GM12878 (cell line): ENCODE measurements at regions not wholly inside any gene's neighbourhood (a gene's known extent, or its start where the extent isn't known, plus 50 kb on each side); places are given as distances from the start of the nearest gene placed in this dataset.

Experiments
- ATAC-seq: fragments of 200-7000 bp; cut with Tn5 transposase; 3 replicates; pipeline ENCODE4 v1.9.1; 2020; ENCODE audit warnings: mild to moderate bottlenecking, moderate library complexity
- BruUV-seq: library from RNA; stranded (reverse); fragments of 400-500 nt; replicated peaks from 2 replicates; lab custom pipeline; 2021; lab: Mats Ljungman, UMichigan
- CTCF ChIA-PET: fragments of 300-600 bp; sonication (Branson Sonifier 250); formaldehyde crosslinking; extraction: SDS; loops from one replicate; lab custom pipeline; 2021; ENCODE audit warnings: inconsistent platforms; lab: Yijun Ruan, JAX
- POLR2A ChIA-PET: fragments of 350-600 bp; formaldehyde crosslinking; extraction: SDS; loops from one replicate; lab custom pipeline; 2021; ENCODE audit warnings: inconsistent platforms; lab: Charles Lee
- RAD21 ChIA-PET: fragments of 300-600 bp; sonication (Branson Sonifier 250); formaldehyde crosslinking; loops from one replicate; lab custom pipeline; 2023; ENCODE audit warnings: antibody characterized with exemption; ENCODE audit not compliant: unreplicated experiment; lab: Charles Lee
- SMC1A ChIA-PET: fragments of 300-600 bp; sonication (Branson Sonifier 250); formaldehyde crosslinking; loops from one replicate; lab custom pipeline; 2023; ENCODE audit not compliant: unreplicated experiment, uncharacterized antibody; lab: Charles Lee
- DNase-seq: peaks from one replicate; pipeline ENCODE4 v3.0.0-alpha.2; 2011; ENCODE audit warnings: low read depth, low spot score
- FAIRE-seq: peaks from 3 replicates; lab custom pipeline; 2011; peaks lifted over from hg19 to GRCh38; lab: Jason Lieb, UNC
- H2AFZ ChIP-seq: 2 replicates; pipeline ENCODE4 v1.6.0; 2011; ENCODE audit warnings: low read depth, low read length, control low read depth; ENCODE audit not compliant: control insufficient read depth
- H3K27ac ChIP-seq: 2 replicates; pipeline ENCODE4 v1.5.1; 2011; ENCODE audit warnings: control low read depth; ENCODE audit not compliant: control insufficient read depth, insufficient read depth
- H3K27me3 ChIP-seq, 2 experiments: replicated peaks in 1 of 2; 2 replicates each; pipeline versions ENCODE4 v1.6.0 to v1.6.1; 2011; ENCODE audit warnings: low read length in 1 of 2; ENCODE audit not compliant: control insufficient read depth in 2 of 2, insufficient read depth in 2 of 2
- H3K36me3 ChIP-seq, 2 experiments: 2 replicates each; pipeline ENCODE4 v1.5.1; 2011; ENCODE audit warnings: low read length in 1 of 2; ENCODE audit not compliant: control insufficient read depth in 2 of 2, insufficient read depth in 2 of 2
- H3K4me1 ChIP-seq: 2 replicates; pipeline ENCODE4 v1.6.1; 2011; ENCODE audit warnings: mild to moderate bottlenecking, low read length, moderate library complexity, mixed read lengths; ENCODE audit not compliant: control insufficient read depth, insufficient read depth
- H3K4me2 ChIP-seq: 2 replicates; pipeline ENCODE4 v1.6.0; 2011; ENCODE audit warnings: control low read depth; ENCODE audit not compliant: control insufficient read depth, insufficient read depth
- H3K4me3 ChIP-seq: fragments of 200-600 bp; sonication (generic); 2 replicates; pipeline ENCODE4 v1.5.1; 2016
- H3K79me2 ChIP-seq: 2 replicates; pipeline ENCODE4 v1.6.0; 2011; ENCODE audit warnings: low read length; ENCODE audit not compliant: control insufficient read depth, insufficient read depth
- H3K9ac ChIP-seq: 2 replicates; pipeline ENCODE4 v1.8.0; 2011; ENCODE audit warnings: low read length, control low read depth, mixed read lengths; ENCODE audit not compliant: control insufficient read depth, insufficient read depth
- H3K9me3 ChIP-seq: replicated peaks from 3 replicates; pipeline ENCODE4 v1.5.1; 2011; ENCODE audit warnings: mild to moderate bottlenecking, low read length; ENCODE audit not compliant: control insufficient read depth, insufficient read depth
- H4K20me1 ChIP-seq: 2 replicates; pipeline ENCODE4 v1.6.0; 2011; ENCODE audit not compliant: control insufficient read depth, insufficient read depth
- CREB1 ChIP-seq: IDR thresholded peaks from 2 replicates; pipeline ENCODE4 v1.6.1; 2012; ENCODE audit warnings: low read depth, mild to moderate bottlenecking, inconsistent platforms
- NRF1 ChIP-seq: conservative IDR thresholded peaks from 2 replicates; pipeline ENCODE4 v1.6.1; 2011; ENCODE audit warnings: mild to moderate bottlenecking, low read depth, low read length, improper control_type of control experiment
- SREBF1 ChIP-seq: IDR thresholded peaks from 2 replicates; pipeline ENCODE4 v1.6.1; 2012; ENCODE audit warnings: mild to moderate bottlenecking, low read length
- TARDBP ChIP-seq: IDR thresholded peaks from 2 replicates; pipeline ENCODE4 v1.6.1; 2016; ENCODE audit warnings: borderline replicate concordance
- ZNF217 ChIP-seq: fragments of 450-650 bp; IDR thresholded peaks from 2 replicates; pipeline ENCODE4 v1.6.1; 2017; ENCODE audit warnings: antibody characterized with exemption, mild to moderate bottlenecking
- WGBS: methylation state at CpG from one replicate; pipeline ENCODE4 v1.1.6; 2016; ENCODE audit warnings: low lambda C conversion rate; ENCODE audit not compliant: insufficient replicate concordance, insufficient coverage; ENCODE audit errors: missing lambda C conversion rate; 5-methylcytosine and 5-hydroxymethylcytosine counted together
- in situ Hi-C: fragments of 300-500 bp; cut with MboI; formaldehyde crosslinking; loops from 9 replicates; pipeline ENCODE4 v1.14.3; 2018; ENCODE audit warnings: mixed read lengths
- intact Hi-C: fragments of 100-400 bp; cut with micrococcal nuclease; formaldehyde crosslinking; loops from one replicate; pipeline ENCODE4 v1.14.2; 2022; ENCODE audit not compliant: unreplicated experiment
- TF ChIP-seq, protein P1 (sequence below): IDR thresholded peaks from 2 replicates; pipeline ENCODE4 v1.6.1; 2011; ENCODE audit warnings: low read depth, mild to moderate bottlenecking, low read length, moderate library complexity, borderline replicate concordance; ENCODE audit errors: extremely low read depth
- TF ChIP-seq, protein P2 (sequence below): IDR thresholded peaks from 2 replicates; pipeline ENCODE4 v1.6.1; 2011; ENCODE audit warnings: borderline replicate concordance, low read depth, mild to moderate bottlenecking, moderate library complexity, mixed read lengths, low read length; ENCODE audit not compliant: insufficient read depth; ENCODE audit errors: extremely low read length
- TF ChIP-seq, protein P3 (sequence below): fragments of 450-650 bp; IDR thresholded peaks from 2 replicates; pipeline ENCODE4 v1.6.1; 2016; ENCODE audit warnings: mild to moderate bottlenecking

DNA sequence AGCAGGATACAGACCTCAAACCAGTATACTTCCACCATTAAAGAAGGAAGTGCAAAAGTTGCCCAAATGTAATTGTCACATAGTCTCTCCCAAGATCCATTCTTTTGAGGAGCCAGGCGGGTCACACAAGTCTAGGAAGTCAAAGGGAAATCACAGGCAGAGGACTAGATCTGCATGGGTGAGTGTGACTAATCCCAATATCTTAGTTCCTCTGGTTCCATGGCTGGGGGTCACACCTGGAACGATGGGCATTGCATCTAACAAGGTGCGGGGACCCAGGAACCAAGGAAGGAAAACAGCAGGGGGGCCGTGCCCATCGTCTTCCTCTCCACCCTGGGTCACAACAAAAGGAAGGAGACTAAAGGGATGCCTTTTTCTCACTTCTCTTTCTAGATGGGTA, 1138.8 kb downstream of the XPNPEP1 start:
- Histone ChIP-seq H3K9me3 (peaks cover 2% of the 10 kb centered on the region; the same call in 1 of the 3 replicates), H3K4me3 (no peak overlapping the region), H3K4me1 (no peaks in the 10 kb centered on the region), H3K27ac (no peak overlapping the region), H3K27me3 (no peaks in the 10 kb centered on the region), H2AFZ (no peak overlapping the region), H3K36me3 (no peaks in the 10 kb centered on the region), H4K20me1 (no peaks in the 10 kb centered on the region), H3K9ac (no peak overlapping the region), H3K4me2 (no peak overlapping the region), H3K79me2 (no peaks in the 10 kb centered on the region)
- in situ Hi-C loops (no loop called here), intact Hi-C loops (loop anchor here (1.0 to 10.0 kb wide), 4 partner anchors 240 to 970 kb away; no protein-coding TSS in a partner anchor)
- ChIA-PET POLR2A (no interaction called here), CTCF (no interaction called here), RAD21 (no interaction called here), SMC1A (no interaction called here)
- FAIRE-seq (no peak), ATAC-seq (no peak), DNase-seq (no peak)
- TF ChIP-seq, protein P1, sequence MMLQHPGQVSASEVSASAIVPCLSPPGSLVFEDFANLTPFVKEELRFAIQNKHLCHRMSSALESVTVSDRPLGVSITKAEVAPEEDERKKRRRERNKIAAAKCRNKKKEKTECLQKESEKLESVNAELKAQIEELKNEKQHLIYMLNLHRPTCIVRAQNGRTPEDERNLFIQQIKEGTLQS = no peak
- TF ChIP-seq CREB1 (no peak), ZNF217 (no peak), SREBF1 (no peak), NRF1 (no peak), TARDBP (no peak)
- TF ChIP-seq, protein P2, sequence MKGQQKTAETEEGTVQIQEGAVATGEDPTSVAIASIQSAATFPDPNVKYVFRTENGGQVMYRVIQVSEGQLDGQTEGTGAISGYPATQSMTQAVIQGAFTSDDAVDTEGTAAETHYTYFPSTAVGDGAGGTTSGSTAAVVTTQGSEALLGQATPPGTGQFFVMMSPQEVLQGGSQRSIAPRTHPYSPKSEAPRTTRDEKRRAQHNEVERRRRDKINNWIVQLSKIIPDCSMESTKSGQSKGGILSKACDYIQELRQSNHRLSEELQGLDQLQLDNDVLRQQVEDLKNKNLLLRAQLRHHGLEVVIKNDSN = no peak
- TF ChIP-seq, protein P3, sequence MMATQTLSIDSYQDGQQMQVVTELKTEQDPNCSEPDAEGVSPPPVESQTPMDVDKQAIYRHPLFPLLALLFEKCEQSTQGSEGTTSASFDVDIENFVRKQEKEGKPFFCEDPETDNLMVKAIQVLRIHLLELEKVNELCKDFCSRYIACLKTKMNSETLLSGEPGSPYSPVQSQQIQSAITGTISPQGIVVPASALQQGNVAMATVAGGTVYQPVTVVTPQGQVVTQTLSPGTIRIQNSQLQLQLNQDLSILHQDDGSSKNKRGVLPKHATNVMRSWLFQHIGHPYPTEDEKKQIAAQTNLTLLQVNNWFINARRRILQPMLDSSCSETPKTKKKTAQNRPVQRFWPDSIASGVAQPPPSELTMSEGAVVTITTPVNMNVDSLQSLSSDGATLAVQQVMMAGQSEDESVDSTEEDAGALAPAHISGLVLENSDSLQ = no peak
- WGBS = 13% methylated on average over 5 of the region's 5 CpGs
- no TSS peak for BruUV-seq
